AG09309 (cell line): ENCODE measurements at regions not wholly inside any gene's neighbourhood (a gene's known extent, or its start where the extent isn't known, plus 50 kb on each side); places are given as distances from the start of the nearest gene placed in this dataset.

Experiments
- DNase-seq: peaks from one replicate; pipeline ENCODE4 v3.0.0-alpha.2; 2010; ENCODE audit warnings: low read depth
- H3K4me3 ChIP-seq: 2 replicates; pipeline ENCODE4 v1.5.1; 2011; ENCODE audit warnings: mild to moderate bottlenecking, low read depth, low read length, moderate library complexity; ENCODE audit not compliant: control insufficient read depth
- TF ChIP-seq, protein P1 (sequence below): IDR thresholded peaks from 2 replicates; pipeline ENCODE4 v1.5.1; 2011; ENCODE audit warnings: mild to moderate bottlenecking, low read depth, low read length, inconsistent platforms; ENCODE audit not compliant: insufficient read depth, control insufficient read depth; ENCODE audit errors: missing control alignments

DNA sequence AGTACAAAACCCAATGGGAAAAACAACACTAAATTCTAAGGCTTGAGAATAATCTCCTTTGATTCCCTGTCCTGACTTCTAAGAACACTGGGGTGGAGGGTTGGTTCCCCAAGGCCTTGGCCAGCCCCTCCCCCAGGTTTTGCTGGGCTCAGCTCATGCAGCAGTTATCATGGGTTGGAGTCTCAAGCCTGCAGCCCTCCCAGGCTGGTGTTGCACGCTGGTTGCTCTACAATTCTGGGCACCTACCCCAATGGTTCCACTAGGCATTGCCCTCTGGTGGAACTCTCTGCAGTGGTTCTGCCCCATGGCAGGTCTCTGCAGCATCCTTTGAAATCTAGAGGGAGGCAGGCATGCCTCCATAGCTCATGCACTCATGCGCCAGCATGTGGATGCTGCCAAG is 184.4 kb upstream of the PALMD start:
- no peak for DNase-seq
- no peak overlapping the region for H3K4me3 ChIP-seq
- TF ChIP-seq, protein P1, sequence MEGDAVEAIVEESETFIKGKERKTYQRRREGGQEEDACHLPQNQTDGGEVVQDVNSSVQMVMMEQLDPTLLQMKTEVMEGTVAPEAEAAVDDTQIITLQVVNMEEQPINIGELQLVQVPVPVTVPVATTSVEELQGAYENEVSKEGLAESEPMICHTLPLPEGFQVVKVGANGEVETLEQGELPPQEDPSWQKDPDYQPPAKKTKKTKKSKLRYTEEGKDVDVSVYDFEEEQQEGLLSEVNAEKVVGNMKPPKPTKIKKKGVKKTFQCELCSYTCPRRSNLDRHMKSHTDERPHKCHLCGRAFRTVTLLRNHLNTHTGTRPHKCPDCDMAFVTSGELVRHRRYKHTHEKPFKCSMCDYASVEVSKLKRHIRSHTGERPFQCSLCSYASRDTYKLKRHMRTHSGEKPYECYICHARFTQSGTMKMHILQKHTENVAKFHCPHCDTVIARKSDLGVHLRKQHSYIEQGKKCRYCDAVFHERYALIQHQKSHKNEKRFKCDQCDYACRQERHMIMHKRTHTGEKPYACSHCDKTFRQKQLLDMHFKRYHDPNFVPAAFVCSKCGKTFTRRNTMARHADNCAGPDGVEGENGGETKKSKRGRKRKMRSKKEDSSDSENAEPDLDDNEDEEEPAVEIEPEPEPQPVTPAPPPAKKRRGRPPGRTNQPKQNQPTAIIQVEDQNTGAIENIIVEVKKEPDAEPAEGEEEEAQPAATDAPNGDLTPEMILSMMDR = no peak

DNA sequence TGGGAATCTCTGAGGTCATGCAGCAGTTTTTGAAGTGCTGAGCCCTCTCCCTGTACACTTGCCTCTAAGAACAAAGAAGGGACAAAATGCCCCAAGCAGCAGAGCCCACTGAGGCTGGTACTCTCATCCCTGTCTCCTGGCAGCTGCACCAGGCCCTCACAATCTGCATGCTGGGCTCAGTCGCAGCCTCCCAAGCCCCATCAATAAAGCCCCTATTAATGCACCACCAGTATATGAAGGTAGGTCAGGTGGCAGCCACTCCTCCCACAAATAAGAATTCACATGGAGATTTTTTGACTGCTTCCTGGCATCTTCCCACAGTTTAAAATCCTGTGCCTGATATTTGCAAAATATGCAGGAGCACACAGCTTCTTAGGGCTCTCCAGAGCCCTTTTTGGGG is 181.2 kb upstream of the PALMD start:
- DNase-seq = no peak
- TF ChIP-seq, protein P1 = no peak
- H3K4me3 ChIP-seq = no peak overlapping the region

DNA sequence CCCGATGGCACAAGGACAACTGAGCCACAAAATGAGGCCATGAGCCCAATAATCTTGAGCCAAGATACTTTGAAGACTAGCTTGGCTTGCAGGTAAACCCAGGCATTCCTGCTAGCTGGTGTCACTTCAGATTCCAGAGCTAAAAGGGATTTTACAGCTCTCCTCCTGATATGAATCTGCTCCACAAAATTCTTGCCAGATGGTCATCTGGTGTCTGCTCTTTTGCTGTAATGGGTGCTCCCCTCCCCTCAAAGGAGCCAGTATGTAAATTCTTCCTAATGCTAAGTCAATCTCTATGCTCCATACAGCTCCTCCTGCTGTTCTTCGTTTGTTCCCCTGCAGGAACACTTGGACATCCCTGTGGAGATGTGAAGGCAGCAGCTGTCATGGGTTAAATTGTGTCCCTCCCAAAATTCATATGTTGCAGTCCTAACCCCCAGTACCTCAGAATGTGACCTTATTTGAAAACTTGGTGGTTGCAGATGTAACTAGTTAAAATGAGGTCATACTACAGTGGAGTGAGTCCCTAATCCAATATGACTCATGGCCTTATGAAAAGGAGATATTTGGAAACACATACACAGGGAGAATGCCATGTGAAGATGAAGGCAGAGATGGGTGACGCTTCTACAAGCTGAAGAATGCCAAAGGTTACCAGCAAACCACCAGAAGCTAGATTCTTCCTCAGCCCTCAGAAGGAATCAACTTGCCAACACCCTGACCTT is 180.6 kb upstream of the PALMD start:
- peak; percentile 92 for DNase-seq
- TF ChIP-seq, protein P1 = peak; percentile 18
- H3K4me3 ChIP-seq = no peak overlapping the region

DNA sequence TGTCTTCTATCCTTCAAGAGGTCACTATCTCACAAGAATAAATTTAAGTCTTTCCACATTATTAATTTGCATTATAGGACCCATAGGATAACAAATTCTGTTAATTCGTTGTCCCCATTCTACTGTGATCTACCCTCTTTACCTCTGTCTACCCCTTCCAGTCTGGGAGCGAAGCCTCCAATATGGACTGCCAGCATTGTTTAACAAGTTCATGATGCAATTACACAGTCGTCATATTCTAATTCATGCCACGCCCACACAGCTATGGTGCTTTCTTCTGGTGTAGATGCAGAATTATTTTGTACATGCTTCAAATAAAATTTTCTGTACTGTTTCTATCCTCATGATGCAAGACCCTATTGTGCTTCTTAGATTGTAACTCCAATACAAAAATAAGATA is 178.3 kb upstream of the PALMD start:
- TF ChIP-seq, protein P1 = no peak
- DNase-seq = no peak

DNA sequence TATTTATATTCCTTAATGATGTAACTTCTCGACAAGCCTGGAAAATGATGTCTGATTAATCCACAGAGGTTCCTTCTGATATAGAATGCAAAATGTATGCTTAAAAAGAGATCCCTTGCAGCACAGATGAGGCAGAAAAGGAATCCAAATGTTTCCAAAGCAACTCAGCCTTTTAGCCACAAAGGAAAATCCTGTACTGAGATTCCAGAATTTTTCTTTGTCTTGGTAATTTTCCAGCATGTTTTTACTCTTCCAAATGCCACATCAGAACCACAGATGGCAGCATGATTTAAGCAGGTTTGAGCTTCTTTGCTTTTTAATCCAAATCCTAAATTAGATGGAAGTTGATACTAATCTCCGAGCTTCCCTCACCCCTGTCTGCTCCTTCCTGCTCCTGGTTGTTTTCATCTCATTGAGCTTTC is 176.4 kb upstream of the PALMD start:
- no peak overlapping the region for H3K4me3 ChIP-seq
- TF ChIP-seq, protein P1 = no peak
- DNase-seq = no peak

More for the DNA sequence above, 178.3 kb upstream of the PALMD start:
- H3K4me3 ChIP-seq = no peak overlapping the region

DNA sequence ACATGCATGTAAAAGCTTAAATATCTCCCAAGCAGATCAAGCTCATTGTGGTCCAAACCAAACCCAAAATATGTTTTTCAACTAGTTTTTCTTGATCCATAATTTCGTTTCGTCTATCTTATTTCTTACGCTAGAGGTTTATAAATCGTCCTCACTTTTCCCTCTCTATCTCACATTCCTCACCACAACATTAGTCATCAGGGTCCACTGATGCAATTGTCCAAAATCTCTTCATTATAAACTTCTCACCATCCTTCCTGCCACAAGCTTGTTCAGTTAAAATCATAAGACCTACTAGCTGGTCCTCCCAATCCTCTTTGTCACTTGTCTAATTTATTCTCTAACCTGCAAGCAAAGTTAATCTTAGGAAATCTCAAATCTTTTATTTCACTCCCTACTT is 173.0 kb upstream of the PALMD start:
- H3K4me3 ChIP-seq = no peak overlapping the region
- TF ChIP-seq, protein P1 = no peak
- DNase-seq = no peak

DNA sequence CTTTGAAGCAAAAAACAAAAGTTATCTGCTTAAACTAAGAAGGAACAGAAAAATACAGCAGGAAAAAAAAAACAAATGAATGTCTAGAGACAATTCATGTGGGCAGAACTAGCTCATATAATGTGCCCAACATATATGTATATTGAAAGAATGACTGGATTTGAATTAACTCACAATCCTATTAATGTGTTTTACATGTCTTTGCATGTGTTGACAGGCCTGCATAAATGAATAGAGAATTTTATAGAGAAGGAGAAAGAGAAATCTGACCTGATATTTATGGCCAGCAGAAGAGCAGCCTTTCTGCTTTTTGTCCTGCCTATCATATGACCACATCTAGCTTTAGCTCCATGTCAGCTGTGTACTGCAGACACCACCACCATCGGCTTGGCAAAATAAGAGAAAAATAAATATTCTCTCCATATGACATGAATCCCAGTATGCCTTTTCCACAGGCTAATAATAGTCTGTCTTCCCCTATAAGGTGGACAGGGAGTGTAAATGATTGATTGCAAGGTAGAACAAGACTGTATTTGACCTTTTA is 171.5 kb upstream of the PALMD start:
- H3K4me3 ChIP-seq = no peak overlapping the region
- no peak for DNase-seq
- TF ChIP-seq, protein P1 = no peak
